ENCODE measurements at regions not wholly inside any gene's neighbourhood (a gene's known extent, or its start where the extent isn't known, plus 50 kb on each side); places are given as distances from the start of the nearest gene placed in this dataset.
"Not testable (repeated sequence)": the region's sequence is repeated elsewhere in the genome, so short reads cannot be mapped to it uniquely, and the experiment has no call there.

DNA sequence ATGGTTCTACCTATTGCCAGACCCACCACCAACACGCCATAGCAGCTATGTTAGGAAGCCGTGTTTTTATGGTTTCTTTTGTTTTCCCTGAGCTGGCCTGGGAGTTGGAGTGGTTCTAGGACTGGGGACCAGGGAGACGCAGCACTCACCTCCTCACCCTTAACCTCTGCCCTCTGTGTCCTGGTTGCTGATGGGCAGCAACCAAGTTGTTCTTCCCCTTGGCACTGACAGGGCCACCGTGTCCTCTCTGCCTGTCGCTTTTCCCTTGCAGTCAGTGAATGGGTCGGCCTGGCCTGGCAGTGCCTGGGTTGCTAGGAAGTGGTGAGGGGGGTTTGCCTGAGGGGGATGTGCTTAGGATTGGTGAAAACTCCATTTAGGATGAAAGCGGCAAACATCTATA, 197.1 kb upstream of the GATA6 start:
- Histone ChIP-seq H3K4me2 (ENCODE audit: low read depth, low read length) (no peak overlapping the region), H4K5ac (ENCODE audit: low read depth, low read length) (no peak overlapping the region), H2BK15ac (ENCODE audit: low read depth, low read length) (no peak overlapping the region), H2BK20ac (ENCODE audit: low read depth, low read length) (no peak overlapping the region), H3K27ac (ENCODE audit: insufficient read depth, low read length) (no peak overlapping the region), H3K9me1 (ENCODE audit: insufficient read depth, low read length) (no peaks in the 10 kb centered on the region), H2AFZ (replicated peaks; ENCODE audit: low read length, poor library complexity) (no peak overlapping the region), H3K27me3 (ENCODE audit: control insufficient read depth, insufficient read depth, low read length) (peaks cover 7% of the 10 kb centered on the region), H3K18ac (ENCODE audit: low read depth, low read length) (no peak overlapping the region), H3K23ac (ENCODE audit: low read depth, low read length) (no peak overlapping the region), H2BK120ac (ENCODE audit: low read depth, low read length) (no peak overlapping the region), H2AK9ac (replicated peaks; ENCODE audit: low read depth, low read length, poor library complexity) (no peak overlapping the region), H2BK5ac (ENCODE audit: low read depth, low read length, poor library complexity, severe bottlenecking) (no peak overlapping the region), H4K91ac (ENCODE audit: insufficient read depth, low read depth, low read length) (no peak overlapping the region), H2AK5ac (ENCODE audit: low read depth, low read length) (no peak overlapping the region), H3K9me3 (ENCODE audit: control insufficient read depth, insufficient read depth, low read length) (no peaks in the 10 kb centered on the region), H3K4me3 (ENCODE audit: insufficient read depth, low read depth, low read length) (no peak overlapping the region), H3K4me1 (ENCODE audit: control insufficient read depth, insufficient read depth, low read length) (no peaks in the 10 kb centered on the region), H4K8ac (ENCODE audit: low read depth in 2 of 2, low read length in 2 of 2) (no peak overlapping the region), H3K9ac (ENCODE audit: low read depth, low read length) (no peak overlapping the region), H3K4ac (ENCODE audit: low read depth, low read length) (no peak overlapping the region), H3K36me3 (ENCODE audit: control insufficient read depth, insufficient read depth, low read length) (no peaks in the 10 kb centered on the region), H4K20me1 (ENCODE audit: insufficient read depth, low read length) (no peaks in the 10 kb centered on the region), H3K56ac (ENCODE audit: extremely low read depth, insufficient read depth, low read length) (no peak overlapping the region), H3K14ac (replicated peaks; ENCODE audit: low read depth, low read length) (no peak overlapping the region), H3K79me1 (ENCODE audit: low read depth in 1 of 2, low read length in 2 of 2) (no peaks in the 10 kb centered on the region)
- dilution Hi-C loops (cut with HindIII; ENCODE audit: low sequenced_read_pairs, unreplicated experiment) (no loop called here), intact Hi-C loops (cut with micrococcal nuclease) (no loop called here), in situ Hi-C loops (cut with MboI; ENCODE audit: low sequenced_read_pairs) (loop anchor here (25.0 kb wide), 1 partner anchor 485 kb away; no protein-coding TSS in a partner anchor)
- ChIA-PET CTCF (no interaction called here), POLR2A (ENCODE audit: unreplicated experiment) (no interaction called here)
- WGBS, 2 experiments (ENCODE audit: extremely low coverage in 2 of 2, insufficient read length in 1 of 2), result no CpG with 5 or more reads among the region's 7 CpGs
- no peak for TF ChIP-seq RAD21 (IDR thresholded peaks at IDR 0.05; ENCODE audit: low read length)
- TF ChIP-seq RCOR1 (IDR thresholded peaks at IDR 0.05; ENCODE audit: insufficient replicate concordance, low read length), result no peak
- no peak for TF ChIP-seq BHLHE40 (IDR thresholded peaks at IDR 0.05; ENCODE audit: low read depth, low read length)
- no peak for TF ChIP-seq MAFK (IDR thresholded peaks at IDR 0.05; ENCODE audit: low read depth, low read length)
- TF ChIP-seq, protein P1, sequence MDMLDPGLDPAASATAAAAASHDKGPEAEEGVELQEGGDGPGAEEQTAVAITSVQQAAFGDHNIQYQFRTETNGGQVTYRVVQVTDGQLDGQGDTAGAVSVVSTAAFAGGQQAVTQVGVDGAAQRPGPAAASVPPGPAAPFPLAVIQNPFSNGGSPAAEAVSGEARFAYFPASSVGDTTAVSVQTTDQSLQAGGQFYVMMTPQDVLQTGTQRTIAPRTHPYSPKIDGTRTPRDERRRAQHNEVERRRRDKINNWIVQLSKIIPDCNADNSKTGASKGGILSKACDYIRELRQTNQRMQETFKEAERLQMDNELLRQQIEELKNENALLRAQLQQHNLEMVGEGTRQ (IDR thresholded peaks at IDR 0.05; ENCODE audit: low read depth, low read length), result no peak
- DNase-seq (no peak), ATAC-seq (ENCODE audit: low read depth) (no peak)
- no TSS peak for BruUV-seq (replicated peaks)

DNA sequence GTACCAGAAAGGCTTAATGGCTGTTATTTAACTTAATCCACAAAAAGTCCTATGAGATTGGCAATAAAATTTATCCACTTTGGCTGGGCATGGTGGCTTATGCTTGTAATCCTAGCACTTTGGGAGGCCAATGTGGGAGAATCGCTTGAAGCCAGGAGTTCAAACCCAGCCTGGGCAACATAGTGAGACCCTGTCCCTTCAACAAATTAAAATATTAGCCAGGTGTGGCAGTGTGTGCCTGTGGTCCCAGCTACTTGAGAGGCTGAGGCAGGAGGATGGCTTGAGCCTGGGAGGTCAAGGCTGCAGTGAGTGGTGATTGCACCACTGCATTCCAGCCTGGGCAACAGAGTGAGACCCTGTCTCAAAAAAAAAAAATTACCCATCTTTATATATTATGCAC, 193.4 kb upstream of the GATA6 start:
- BruUV-seq (replicated peaks); intact Hi-C loops (cut with micrococcal nuclease); H2BK20ac ChIP-seq (ENCODE audit: low read depth, low read length); H4K5ac ChIP-seq (ENCODE audit: low read depth, low read length); POLR2A ChIA-PET (ENCODE audit: unreplicated experiment); H3K9me3 ChIP-seq (ENCODE audit: control insufficient read depth, insufficient read depth, low read length); H3K27me3 ChIP-seq (ENCODE audit: control insufficient read depth, insufficient read depth, low read length); H3K4me3 ChIP-seq (ENCODE audit: insufficient read depth, low read depth, low read length); DNase-seq; H3K18ac ChIP-seq (ENCODE audit: low read depth, low read length); H2BK5ac ChIP-seq (ENCODE audit: low read depth, low read length, poor library complexity, severe bottlenecking); H2AK5ac ChIP-seq (ENCODE audit: low read depth, low read length); H3K4me2 ChIP-seq (ENCODE audit: low read depth, low read length); H3K14ac ChIP-seq (replicated peaks; ENCODE audit: low read depth, low read length); dilution Hi-C loops (cut with HindIII; ENCODE audit: low sequenced_read_pairs, unreplicated experiment); H3K36me3 ChIP-seq (ENCODE audit: control insufficient read depth, insufficient read depth, low read length); H3K4me1 ChIP-seq (ENCODE audit: control insufficient read depth, insufficient read depth, low read length); in situ Hi-C loops (cut with MboI; ENCODE audit: low sequenced_read_pairs); H2AFZ ChIP-seq (replicated peaks; ENCODE audit: low read length, poor library complexity); H2BK15ac ChIP-seq (ENCODE audit: low read depth, low read length); H3K27ac ChIP-seq (ENCODE audit: insufficient read depth, low read length); H4K91ac ChIP-seq (ENCODE audit: insufficient read depth, low read depth, low read length); H4K8ac ChIP-seq (ENCODE audit: low read depth in 2 of 2, low read length in 2 of 2); H2AK9ac ChIP-seq (replicated peaks; ENCODE audit: low read depth, low read length, poor library complexity); CTCF ChIA-PET; H3K9me1 ChIP-seq (ENCODE audit: insufficient read depth, low read length); H4K20me1 ChIP-seq (ENCODE audit: insufficient read depth, low read length); H3K23ac ChIP-seq (ENCODE audit: low read depth, low read length); H3K56ac ChIP-seq (ENCODE audit: extremely low read depth, insufficient read depth, low read length); H3K9ac ChIP-seq (ENCODE audit: low read depth, low read length); H3K79me1 ChIP-seq (ENCODE audit: low read depth in 1 of 2, low read length in 2 of 2); ATAC-seq (ENCODE audit: low read depth); H3K4ac ChIP-seq (ENCODE audit: low read depth, low read length); H2BK120ac ChIP-seq (ENCODE audit: low read depth, low read length): not testable (repeated sequence)
- no CpG with 5 or more reads among the region's 1 CpG for WGBS, 2 experiments (ENCODE audit: extremely low coverage in 2 of 2, insufficient read length in 1 of 2)

Measured in IMR-90 (cell line).